SK-N-SH (cell line): ENCODE measurements at regions not wholly inside any gene's neighbourhood (a gene's known extent, or its start where the extent isn't known, plus 50 kb on each side); places are given as distances from the start of the nearest gene placed in this dataset.

Experiments used
- CTCF ChIA-PET: fragments of 300-600, 350-600 bp; formaldehyde crosslinking; extraction: SDS; loops from one replicate; lab custom pipeline; 2021; lab: Yijun Ruan, JAX
- POLR2A ChIA-PET: fragments of 350-600 bp; sonication (Branson Sonifier 250); formaldehyde crosslinking; extraction: SDS; loops from one replicate; lab custom pipeline; 2020; ENCODE audit warnings: antibody characterized with exemption, inconsistent platforms; lab: Yijun Ruan, JAX
- DNase-seq: peaks from one replicate; pipeline ENCODE4 v3.0.0; 2012
- H2AFZ ChIP-seq: fragments of 200-600 bp; sonication (generic); 2 replicates; pipeline ENCODE4 v1.8.1; 2016; ENCODE audit warnings: antibody characterized with exemption, mild to moderate bottlenecking, low read depth
- H3F3A ChIP-seq: fragments of 200-600 bp; sonication (generic); replicated peaks from 2 replicates; pipeline ENCODE3; 2016; ENCODE audit warnings: antibody characterized with exemption, mild to moderate bottlenecking; ENCODE audit not compliant: insufficient read depth
- H3K27ac ChIP-seq, 2 experiments: fragments of 200-500 bp in 1 of 2; fragments of 200-600 bp in 1 of 2; sonication (Bioruptor generic) in 1 of 2; sonication (generic), shearing (Covaris generic) in 1 of 2; 2 replicates each; pipeline versions ENCODE4 v1.5.1 to v1.6.1; 2014 to 2016; ENCODE audit warnings: low read depth in 2 of 2, inconsistent platforms in 1 of 2, low read length in 1 of 2, mild to moderate bottlenecking in 1 of 2, mixed read lengths in 1 of 2
- H3K27me3 ChIP-seq: fragments of 200-600 bp; sonication (generic), shearing (Covaris generic); 2 replicates; pipeline ENCODE4 v1.6.1; 2016; ENCODE audit warnings: mixed run types; ENCODE audit not compliant: insufficient read depth
- H3K36me3 ChIP-seq, 2 experiments: fragments of 200-500 bp in 1 of 2; fragments of 200-600 bp in 1 of 2; sonication (Bioruptor generic) in 1 of 2; sonication (generic) in 1 of 2; replicated peaks in 1 of 2; 2 replicates each; pipeline versions ENCODE3 to v1.5.1; 2014 to 2016; ENCODE audit warnings: low read length in 1 of 2, mild to moderate bottlenecking in 1 of 2; ENCODE audit not compliant: insufficient read depth in 2 of 2, control insufficient read depth in 1 of 2
- H3K4me1 ChIP-seq, 2 experiments: fragments of 200-500 bp in 1 of 2; fragments of 200-600 bp in 1 of 2; sonication (Bioruptor generic) in 1 of 2; sonication (generic), shearing (Covaris generic) in 1 of 2; 2 replicates each; pipeline versions ENCODE4 v1.5.1 to v1.6.1; 2014 to 2016; ENCODE audit warnings: low read depth in 1 of 2, low read length in 1 of 2, mixed run types in 1 of 2; ENCODE audit not compliant: insufficient read depth in 2 of 2, control insufficient read depth in 1 of 2
- H3K4me2 ChIP-seq: fragments of 200-600 bp; sonication (generic), shearing (Covaris generic); 2 replicates; pipeline ENCODE4 v1.6.1; 2017; ENCODE audit warnings: mixed run types
- H3K4me3 ChIP-seq, 2 experiments: fragments of 200-500 bp in 1 of 2; fragments of 200-600 bp in 1 of 2; sonication (Bioruptor generic) in 1 of 2; sonication (generic), shearing (Covaris generic) in 1 of 2; 2 replicates each; pipeline versions ENCODE4 v1.5.1 to v1.8.1; 2014 to 2016; ENCODE audit warnings: low read depth in 2 of 2, inconsistent platforms in 1 of 2, low read length in 1 of 2, mild to moderate bottlenecking in 1 of 2, mixed read lengths in 1 of 2, moderate library complexity in 1 of 2
- H3K79me2 ChIP-seq: fragments of 200-600 bp; sonication (generic); 2 replicates; pipeline ENCODE4 v1.8.1; 2017; ENCODE audit warnings: mild to moderate bottlenecking; ENCODE audit not compliant: insufficient read depth
- H3K9ac ChIP-seq: fragments of 200-600 bp; sonication (generic); 2 replicates; pipeline ENCODE4 v1.6.1; 2017; ENCODE audit warnings: mixed run types
- H3K9me2 ChIP-seq: fragments of 200-600 bp; sonication (generic); 2 replicates; pipeline ENCODE4 v1.6.1; 2017; ENCODE audit warnings: mixed run types
- H3K9me3 ChIP-seq: fragments of 200-600 bp; sonication (generic); 2 replicates; pipeline ENCODE4 v1.6.1; 2017; ENCODE audit warnings: mixed run types, mild to moderate bottlenecking, moderate library complexity
- H4K20me1 ChIP-seq: fragments of 200-600 bp; sonication (generic); 2 replicates; pipeline ENCODE4 v1.6.1; 2017; ENCODE audit warnings: mild to moderate bottlenecking, mixed run types; ENCODE audit not compliant: insufficient read depth
- CHD2 ChIP-seq: fragments of 150-350 bp; IDR thresholded peaks from 2 replicates; pipeline ENCODE4 v1.6.1; 2018; ENCODE audit warnings: low read length; ENCODE audit not compliant: partially characterized antibody
- EZH2phosphoT487 ChIP-seq: fragments of 200-600 bp; sonication (generic); IDR thresholded peaks from 2 replicates; pipeline ENCODE4 v1.6.1; 2017; ENCODE audit warnings: low read depth, mixed run types, mild to moderate bottlenecking, antibody characterized with exemption, moderate library complexity, borderline replicate concordance
- FOSL2 ChIP-seq: IDR thresholded peaks from 2 replicates; pipeline ENCODE4 v1.4.0; 2012; ENCODE audit warnings: low read depth, mild to moderate bottlenecking, moderate library complexity, borderline replicate concordance
- FOXM1 ChIP-seq: IDR thresholded peaks from 2 replicates; pipeline ENCODE4 v1.4.0; 2012; ENCODE audit warnings: low read depth, mild to moderate bottlenecking
- IRF3 ChIP-seq: fragments of 150-350 bp; IDR thresholded peaks from 2 replicates; pipeline ENCODE4 v1.6.1; 2016; ENCODE audit warnings: mild to moderate bottlenecking, low read depth, low read length
- JUND ChIP-seq: IDR thresholded peaks from 2 replicates; pipeline ENCODE4 v1.4.0; 2012
- MAX ChIP-seq: IDR thresholded peaks from 2 replicates; pipeline ENCODE4 v1.4.0; 2012; ENCODE audit warnings: low read depth
- NRF1 ChIP-seq: IDR thresholded peaks from 2 replicates; pipeline ENCODE4 v1.6.1; 2012; ENCODE audit warnings: low read depth, mild to moderate bottlenecking, low read length
- RCOR1 ChIP-seq: fragments of 150-350 bp; IDR thresholded peaks from 2 replicates; pipeline ENCODE4 v1.6.1; 2017; ENCODE audit warnings: antibody characterized with exemption, low read length
- RFX5 ChIP-seq: IDR thresholded peaks from 2 replicates; pipeline ENCODE4 v1.6.1; 2012; ENCODE audit warnings: mild to moderate bottlenecking, improper control_type of control experiment, low read length
- RXRA ChIP-seq: IDR thresholded peaks from 2 replicates; pipeline ENCODE4 v1.4.0; 2012; ENCODE audit warnings: low read depth, mild to moderate bottlenecking, borderline replicate concordance
- TCF12 ChIP-seq: IDR thresholded peaks from 2 replicates; pipeline ENCODE4 v1.4.0; 2012
- TEAD4 ChIP-seq: IDR thresholded peaks from 2 replicates; pipeline ENCODE4 v1.4.0; 2012; ENCODE audit warnings: mild to moderate bottlenecking, borderline replicate concordance; ENCODE audit not compliant: insufficient read depth
- USF1 ChIP-seq: IDR thresholded peaks from 2 replicates; pipeline ENCODE4 v1.4.0; 2012; ENCODE audit warnings: low read depth, borderline replicate concordance
- USF2 ChIP-seq: fragments of 150-350 bp; IDR thresholded peaks from 2 replicates; pipeline ENCODE4 v1.6.1; 2017; ENCODE audit warnings: antibody characterized with exemption, low read length, low read depth, borderline replicate concordance
- YY1 ChIP-seq: IDR thresholded peaks from 2 replicates; pipeline ENCODE4 v1.4.0; 2012; ENCODE audit warnings: low read depth, mild to moderate bottlenecking
- ZBTB33 ChIP-seq: IDR thresholded peaks from 2 replicates; pipeline ENCODE4 v1.4.0; 2012; ENCODE audit warnings: low read depth, borderline replicate concordance
- WGBS: methylation state at CpG from one replicate; pipeline ENCODE4 v1.1.6; 2017; ENCODE audit warnings: low lambda C conversion rate; 5-methylcytosine and 5-hydroxymethylcytosine counted together

- CTCF ChIA-PET = no interaction called here
- no peaks in the 10 kb centered on the region for H3K79me2 ChIP-seq
- no peak overlapping the region for H3K4me2 ChIP-seq
- peaks cover under 1% of the 10 kb centered on the region; the same call in 1 of the 2 replicates for H3K27me3 ChIP-seq
- H2AFZ ChIP-seq = no peak overlapping the region
- no peaks in the 10 kb centered on the region for H3K9me2 ChIP-seq
- DNase-seq = no peak
- TF ChIP-seq JUND (no peak), RCOR1 (no peak), USF1 (no peak), RXRA (no peak), IRF3 (no peak), RFX5 (no peak), FOXM1 (no peak), ZBTB33 (no peak), USF2 (no peak), FOSL2 (no peak), YY1 (no peak), NRF1 (no peak)
- H3K36me3 ChIP-seq = no peaks in the 10 kb centered on the region
- H3K9me3 ChIP-seq = no peaks in the 10 kb centered on the region
- POLR2A ChIA-PET = no interaction called here
- H3K4me3 ChIP-seq = no peak overlapping the region
- WGBS = 17% methylated on average over 6 of the region's 6 CpGs
- no peaks in the 10 kb centered on the region for H4K20me1 ChIP-seq
- no peaks in the 10 kb centered on the region for H3F3A ChIP-seq
- H3K9ac ChIP-seq = no peak overlapping the region
- no peak overlapping the region for H3K27ac ChIP-seq
- no peaks in the 10 kb centered on the region for H3K4me1 ChIP-seq
Measured at GRCh38 chr17:6179017-6179416, 108.8 kb downstream of the WSCD1 start.

GRCh38 chr17:6177941-6178694, 107.9 kb downstream of the WSCD1 start:
- H3K27ac ChIP-seq = no peak overlapping the region
- no peaks in the 10 kb centered on the region for H3K79me2 ChIP-seq
- H3K9ac ChIP-seq = no peak overlapping the region
- H3K9me3 ChIP-seq = no peaks in the 10 kb centered on the region
- peaks cover 10% of the 10 kb centered on the region; the same call in 1 of the 2 replicates for H3K27me3 ChIP-seq
- H3K4me1 ChIP-seq = no peaks in the 10 kb centered on the region
- DNase-seq = no peak
- H3K9me2 ChIP-seq = no peaks in the 10 kb centered on the region
- no peaks in the 10 kb centered on the region for H3F3A ChIP-seq
- no peak overlapping the region for H3K4me3 ChIP-seq
- no peaks in the 10 kb centered on the region for H3K36me3 ChIP-seq
- no peaks in the 10 kb centered on the region for H4K20me1 ChIP-seq
- CTCF ChIA-PET = no interaction called here
- no peak overlapping the region for H3K4me2 ChIP-seq
- WGBS = 12% methylated on average over 5 of the region's 5 CpGs
- no peak overlapping the region for H2AFZ ChIP-seq
- POLR2A ChIA-PET = no interaction called here
- TF ChIP-seq TCF12 (no peak), TEAD4 (no peak), YY1 (no peak), MAX (no peak), RCOR1 (no peak), EZH2phosphoT487 (no peak), USF1 (no peak), CHD2 (no peak)
